ENCODE measurements at regions not wholly inside any gene's neighbourhood (a gene's known extent, or its start where the extent isn't known, plus 50 kb on each side); places are given as distances from the start of the nearest gene placed in this dataset.

GRCh38 chr2:123035541-123035940, 989.5 kb upstream of the CNTNAP5 start:
- TF ChIP-seq CTCF (tag by site-specific recombination; IDR thresholded peaks at IDR 0.05) (no peak), ZNF274 (IDR thresholded peaks at IDR 0.05; ENCODE audit: low read length) (no peak), ZNF274 (tag by site-specific recombination; IDR thresholded peaks at IDR 0.05; ENCODE audit: borderline replicate concordance) (no peak), ZNF791 (tag by site-specific recombination; IDR thresholded peaks at IDR 0.05) (no peak), ZNF747 (tag by site-specific recombination; IDR thresholded peaks at IDR 0.05) (no peak), ZFP3 (tag by site-specific recombination; IDR thresholded peaks at IDR 0.05; ENCODE audit: low read depth) (no peak), ZFP41 (tag by site-specific recombination; IDR thresholded peaks at IDR 0.05; ENCODE audit: borderline replicate concordance) (no peak), KLF17 (tag by site-specific recombination; IDR thresholded peaks at IDR 0.05) (no peak), ATF2 (tag by site-specific recombination; IDR thresholded peaks at IDR 0.05; ENCODE audit: low read depth) (no peak), ZNF24 (tag by site-specific recombination; IDR thresholded peaks at IDR 0.05) (no peak), ZNF707 (tag by site-specific recombination; IDR thresholded peaks at IDR 0.05) (no peak), ZNF623 (tag by site-specific recombination; IDR thresholded peaks at IDR 0.05) (no peak)
